K562 (cell line): ENCODE measurements at regions not wholly inside any gene's neighbourhood (a gene's known extent, or its start where the extent isn't known, plus 50 kb on each side); places are given as distances from the start of the nearest gene placed in this dataset.

Source experiments
- ATAC-seq: fragments of 200-7000 bp; cut with Tn5 transposase; 3 replicates; pipeline ENCODE4 v1.9.1; 2020; ENCODE audit warnings: moderate library complexity
- BruUV-seq: library from RNA; stranded (reverse); fragments of 400-500 nt; replicated peaks from 2 replicates; lab custom pipeline; 2021; lab: Mats Ljungman, UMichigan
- CTCF ChIA-PET: fragments of 300-600 bp; formaldehyde crosslinking; extraction: SDS; loops from one replicate; lab custom pipeline; 2021; ENCODE audit warnings: low intra/inter-chr PET ratio; lab: Yijun Ruan, JAX
- POLR2A ChIA-PET: fragments of 300-600, 350-650 bp; sonication (Branson Sonifier 250); formaldehyde crosslinking; extraction: SDS; loops from one replicate; lab custom pipeline; 2021; ENCODE audit warnings: antibody characterized with exemption, inconsistent platforms; lab: Yijun Ruan, JAX
- DNase-seq, 4 experiments: peaks; one replicate each; pipeline versions ENCODE4 v3.0.0 to v3.0.0-alpha.2; 2011 to 2018; ENCODE audit warnings: low spot score in 3 of 4, mixed read lengths in 3 of 4; ENCODE audit errors: extremely low read depth in 1 of 4
- FAIRE-seq: peaks from 2 replicates; lab custom pipeline; 2011; peaks lifted over from hg19 to GRCh38; lab: Jason Lieb, UNC
- H2AFZ ChIP-seq: 2 replicates; pipeline ENCODE4 v1.6.0; 2011; ENCODE audit warnings: low read depth, low read length, control low read depth, inconsistent platforms
- H3K27ac ChIP-seq: fragments of 200-600 bp; 3 replicates; pipeline ENCODE4 v1.8.0; 2011; ENCODE audit warnings: low read depth, mild to moderate bottlenecking, control low read depth, inconsistent platforms, low read length, moderate library complexity, mixed read lengths; ENCODE audit errors: extremely low read depth
- H3K27me3 ChIP-seq, 2 experiments: fragments of 300-600 bp in 1 of 2; 2 replicates in 1 of 2; 3 replicates in 1 of 2; pipeline versions ENCODE4 v1.6.0 to v1.8.0; 2011; ENCODE audit warnings: inconsistent platforms in 2 of 2, low read length in 2 of 2, mild to moderate bottlenecking in 1 of 2, mixed read lengths in 1 of 2, moderate library complexity in 1 of 2; ENCODE audit not compliant: control insufficient read depth in 2 of 2, insufficient read depth in 2 of 2
- H3K36me3 ChIP-seq: fragments of 300-600 bp; 3 replicates; pipeline ENCODE4 v1.8.0; 2011; ENCODE audit warnings: mild to moderate bottlenecking, low read length, inconsistent platforms; ENCODE audit not compliant: control insufficient read depth, insufficient read depth
- H3K4me1 ChIP-seq, 2 experiments: fragments of 200-600 bp in 1 of 2; replicated peaks in 1 of 2; 2 replicates in 1 of 2; 3 replicates in 1 of 2; pipeline versions ENCODE4 v1.5.1 to v1.8.0; 2011; ENCODE audit warnings: inconsistent platforms in 2 of 2, low read length in 2 of 2, mild to moderate bottlenecking in 1 of 2, mixed read lengths in 1 of 2, moderate library complexity in 1 of 2; ENCODE audit not compliant: control insufficient read depth in 2 of 2, insufficient read depth in 2 of 2
- H3K4me2 ChIP-seq: 2 replicates; pipeline ENCODE4 v1.6.1; 2011; ENCODE audit warnings: low read length, control low read depth, inconsistent platforms, mixed read lengths; ENCODE audit not compliant: insufficient read depth
- H3K4me3 ChIP-seq: fragments of 200-600 bp; sonication (generic), shearing (Covaris generic); 2 replicates; pipeline ENCODE4 v1.5.1; 2016; ENCODE audit warnings: control low read depth, inconsistent platforms
- H3K79me2 ChIP-seq: fragments of 200-600 bp; 3 replicates; pipeline ENCODE4 v1.8.0; 2011; ENCODE audit warnings: low read length, inconsistent platforms; ENCODE audit not compliant: control insufficient read depth, insufficient read depth
- H3K9ac ChIP-seq, 2 experiments: 2 replicates each; pipeline versions ENCODE4 v1.6.0 to v1.6.1; 2011; ENCODE audit warnings: low read depth in 2 of 2, low read length in 2 of 2, control low read depth in 1 of 2, inconsistent platforms in 1 of 2, mild to moderate bottlenecking in 1 of 2, mixed read lengths in 1 of 2; ENCODE audit not compliant: insufficient read depth in 1 of 2
- H3K9me1 ChIP-seq: one replicate; pipeline ENCODE4 v1.6.0; 2011; ENCODE audit warnings: inconsistent platforms, mild to moderate bottlenecking, low read length, moderate library complexity; ENCODE audit not compliant: control insufficient read depth, insufficient read depth
- H3K9me3 ChIP-seq: replicated peaks from 2 replicates; pipeline ENCODE4 v1.5.1; 2011; ENCODE audit warnings: low read depth, low read length, inconsistent platforms; ENCODE audit not compliant: control insufficient read depth, insufficient read depth
- H4K20me1 ChIP-seq: replicated peaks from 2 replicates; pipeline ENCODE4 v1.6.1; 2011; ENCODE audit warnings: low read length, inconsistent platforms, mixed read lengths; ENCODE audit not compliant: control insufficient read depth, insufficient read depth
- BRD9 ChIP-seq: fragments of 450-650 bp; IDR thresholded peaks from 2 replicates; pipeline ENCODE4 v1.6.1; 2018; ENCODE audit warnings: low read depth; ENCODE audit not compliant: partially characterized antibody
- HOXB6 ChIP-seq: fragments of 250-450 bp; sonication (Bioruptor Pico); IDR thresholded peaks from 2 replicates; pipeline ENCODE4 v1.5.1; 2022; ENCODE audit warnings: mild to moderate bottlenecking, borderline replicate concordance
- WGBS: fragments of 100-300 bp; shearing (Covaris generic); methylation state at CpG from one replicate; pipeline ENCODE4 v1.1.6; 2016; ENCODE audit warnings: low coverage, mixed read lengths; ENCODE audit not compliant: insufficient coverage; ENCODE audit errors: missing lambda C conversion rate; 5-methylcytosine and 5-hydroxymethylcytosine counted together
- in situ Hi-C: fragments of 300-500 bp; cut with MboI; formaldehyde crosslinking; loops from 4 replicates; pipeline ENCODE4 v1.15.0; 2018; ENCODE audit warnings: inconsistent platforms, mixed read lengths
- intact Hi-C: fragments of 100-400 bp; cut with micrococcal nuclease; formaldehyde crosslinking; loops from 2 replicates; pipeline ENCODE4 v1.14.2; 2022
- TF ChIP-seq, protein P1 (sequence below), 3 experiments: IDR thresholded peaks in 2 of 3; conservative IDR thresholded peaks in 1 of 3; 2 replicates each; pipeline ENCODE4 v1.5.1; 2011 to 2012; ENCODE audit warnings: low read length in 3 of 3, mild to moderate bottlenecking in 3 of 3, control low read depth in 2 of 3, improper control_type of control experiment in 1 of 3, inconsistent platforms in 1 of 3, low read depth in 1 of 3, mixed read lengths in 1 of 3, moderate library complexity in 1 of 3; ENCODE audit not compliant: insufficient read depth in 2 of 3
- TF ChIP-seq, protein P2 (sequence below): IDR thresholded peaks from 2 replicates; pipeline ENCODE4 v1.6.1; 2012; ENCODE audit warnings: low read depth, low read length, improper control_type of control experiment, borderline replicate concordance

DNA sequence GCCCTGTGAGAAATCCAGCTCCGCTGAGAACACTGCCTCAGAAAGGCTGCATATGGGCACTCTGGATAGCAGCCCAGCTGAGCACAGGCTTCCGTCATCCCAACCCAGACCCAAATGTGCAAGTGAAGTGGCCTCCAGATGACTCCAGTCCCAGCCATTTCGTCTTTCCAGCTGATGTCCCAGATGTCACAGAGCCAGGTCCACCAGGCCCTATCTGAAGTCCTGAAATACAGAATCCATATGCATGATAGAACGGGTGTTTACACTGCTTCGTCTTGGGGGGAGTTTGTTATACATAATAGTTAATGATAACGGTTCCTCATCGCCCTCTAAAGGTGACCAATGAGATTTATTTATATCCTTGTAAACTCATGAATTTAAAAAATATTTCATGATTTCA, 72.6 kb upstream of the TRIM2 start:
- WGBS = 3% methylated on average over 7 of the region's 7 CpGs
- H3K36me3 ChIP-seq = no peaks in the 10 kb centered on the region
- no peak for DNase-seq
- TF ChIP-seq BRD9 (no peak), HOXB6 (no peak)
- TF ChIP-seq, protein P1, sequence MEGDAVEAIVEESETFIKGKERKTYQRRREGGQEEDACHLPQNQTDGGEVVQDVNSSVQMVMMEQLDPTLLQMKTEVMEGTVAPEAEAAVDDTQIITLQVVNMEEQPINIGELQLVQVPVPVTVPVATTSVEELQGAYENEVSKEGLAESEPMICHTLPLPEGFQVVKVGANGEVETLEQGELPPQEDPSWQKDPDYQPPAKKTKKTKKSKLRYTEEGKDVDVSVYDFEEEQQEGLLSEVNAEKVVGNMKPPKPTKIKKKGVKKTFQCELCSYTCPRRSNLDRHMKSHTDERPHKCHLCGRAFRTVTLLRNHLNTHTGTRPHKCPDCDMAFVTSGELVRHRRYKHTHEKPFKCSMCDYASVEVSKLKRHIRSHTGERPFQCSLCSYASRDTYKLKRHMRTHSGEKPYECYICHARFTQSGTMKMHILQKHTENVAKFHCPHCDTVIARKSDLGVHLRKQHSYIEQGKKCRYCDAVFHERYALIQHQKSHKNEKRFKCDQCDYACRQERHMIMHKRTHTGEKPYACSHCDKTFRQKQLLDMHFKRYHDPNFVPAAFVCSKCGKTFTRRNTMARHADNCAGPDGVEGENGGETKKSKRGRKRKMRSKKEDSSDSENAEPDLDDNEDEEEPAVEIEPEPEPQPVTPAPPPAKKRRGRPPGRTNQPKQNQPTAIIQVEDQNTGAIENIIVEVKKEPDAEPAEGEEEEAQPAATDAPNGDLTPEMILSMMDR (IDR thresholded peaks at IDR 0.05 in 2 of 3, conservative IDR thresholded peaks at IDR 0.05 in 1 of 3; ENCODE audit: insufficient read depth in 2 of 3, low read depth in 1 of 3, low read length in 3 of 3) = 0 out of 6 replicates have a peak, but pooled peaks of 2 of the 3 experiments have one; percentile 11 to 22
- TF ChIP-seq, protein P2, sequence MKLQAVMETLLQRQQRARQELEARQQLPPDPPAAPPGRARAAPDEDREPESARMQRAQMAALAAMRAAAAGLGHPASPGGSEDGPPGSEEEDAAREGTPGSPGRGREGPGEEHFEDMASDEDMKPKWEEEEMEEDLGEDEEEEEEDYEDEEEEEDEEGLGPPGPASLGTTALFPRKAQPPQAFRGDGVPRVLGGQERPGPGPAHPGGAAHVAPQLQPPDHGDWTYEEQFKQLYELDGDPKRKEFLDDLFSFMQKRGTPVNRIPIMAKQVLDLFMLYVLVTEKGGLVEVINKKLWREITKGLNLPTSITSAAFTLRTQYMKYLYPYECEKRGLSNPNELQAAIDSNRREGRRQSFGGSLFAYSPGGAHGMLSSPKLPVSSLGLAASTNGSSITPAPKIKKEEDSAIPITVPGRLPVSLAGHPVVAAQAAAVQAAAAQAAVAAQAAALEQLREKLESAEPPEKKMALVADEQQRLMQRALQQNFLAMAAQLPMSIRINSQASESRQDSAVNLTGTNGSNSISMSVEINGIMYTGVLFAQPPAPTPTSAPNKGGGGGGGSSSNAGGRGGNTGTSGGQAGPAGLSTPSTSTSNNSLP = no peak
- no peaks in the 10 kb centered on the region for H3K9me1 ChIP-seq
- no peaks in the 10 kb centered on the region for H4K20me1 ChIP-seq
- BruUV-seq = no TSS peak
- ChIA-PET CTCF (interaction anchor here (0.7 to 1.7 kb wide), 2 partner anchors 46 to 1606 kb away, joined by 3 to 5 read pairs; no protein-coding TSS in a partner anchor), POLR2A (no interaction called here)
- FAIRE-seq = no peak
- no peak overlapping the region for H3K9ac ChIP-seq
- no peaks in the 10 kb centered on the region for H3K9me3 ChIP-seq
- no peak overlapping the region for H3K27ac ChIP-seq
- no peak overlapping the region for H3K4me3 ChIP-seq
- H3K4me1 ChIP-seq = peaks cover 0 to 3% of the 10 kb centered on the region in 2 experiments; a peak in 3 of 5 replicates
- intact Hi-C loops (no loop called here), in situ Hi-C loops (no loop called here)
- no peak overlapping the region for H2AFZ ChIP-seq
- ATAC-seq = no peak
- no peak overlapping the region for H3K4me2 ChIP-seq
- peaks cover 0 to 5% of the 10 kb centered on the region in 2 experiments; a peak in 1 of 5 replicates for H3K27me3 ChIP-seq
- H3K79me2 ChIP-seq = no peaks in the 10 kb centered on the region
